ENCODE measurements at regions not wholly inside any gene's neighbourhood (a gene's known extent, or its start where the extent isn't known, plus 50 kb on each side); places are given as distances from the start of the nearest gene placed in this dataset.

DNA sequence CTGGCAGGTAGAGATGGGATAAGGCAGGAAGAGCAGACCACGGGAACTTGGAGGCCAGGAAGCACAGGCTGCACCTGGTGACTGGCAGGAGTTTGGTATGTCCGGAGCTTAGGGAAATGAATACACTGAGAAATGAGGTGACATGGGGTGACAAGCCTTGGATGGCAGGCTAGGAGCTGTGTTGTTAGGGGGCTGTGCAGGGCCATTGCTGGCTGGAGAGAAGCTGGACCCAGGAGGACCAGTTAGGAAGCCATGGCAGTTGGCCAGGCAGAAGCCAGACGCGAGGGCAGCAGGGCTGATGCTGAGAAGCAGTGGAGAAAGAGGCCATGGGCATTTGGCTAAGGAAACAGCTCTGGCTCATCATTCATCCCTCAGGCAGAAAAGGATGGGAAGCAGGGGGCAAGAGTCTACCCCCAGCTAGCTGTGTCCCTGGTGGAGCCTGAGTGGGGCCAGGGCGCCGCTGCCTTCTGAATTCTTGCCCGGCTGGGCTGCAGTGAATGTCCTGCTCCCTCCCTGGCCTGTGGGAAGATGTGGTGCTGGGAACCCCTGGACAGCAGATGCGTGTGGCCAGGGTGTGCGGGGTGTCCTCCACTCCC is 255.8 kb downstream of the FAM43A start:
- no peaks in the 10 kb centered on the region for H3K9me3 Mint-ChIP-seq
- no peaks in the 10 kb centered on the region for H3K9me2 ChIP-seq (ENCODE audit: insufficient read depth)
- no peaks in the 10 kb centered on the region for H3K36me3 Mint-ChIP-seq (ENCODE audit: low read depth)
- H3K4me2 ChIP-seq: no peak overlapping the region
- H3K27ac Mint-ChIP-seq: no peak overlapping the region
- no peaks in the 10 kb centered on the region for H3K79me2 ChIP-seq (replicated peaks; ENCODE audit: insufficient read depth)
- H3K27me3 Mint-ChIP-seq (ENCODE audit: insufficient read depth, low read depth, poor library complexity): peaks cover 4% of the 10 kb centered on the region
- TF ChIP-seq, protein P1, sequence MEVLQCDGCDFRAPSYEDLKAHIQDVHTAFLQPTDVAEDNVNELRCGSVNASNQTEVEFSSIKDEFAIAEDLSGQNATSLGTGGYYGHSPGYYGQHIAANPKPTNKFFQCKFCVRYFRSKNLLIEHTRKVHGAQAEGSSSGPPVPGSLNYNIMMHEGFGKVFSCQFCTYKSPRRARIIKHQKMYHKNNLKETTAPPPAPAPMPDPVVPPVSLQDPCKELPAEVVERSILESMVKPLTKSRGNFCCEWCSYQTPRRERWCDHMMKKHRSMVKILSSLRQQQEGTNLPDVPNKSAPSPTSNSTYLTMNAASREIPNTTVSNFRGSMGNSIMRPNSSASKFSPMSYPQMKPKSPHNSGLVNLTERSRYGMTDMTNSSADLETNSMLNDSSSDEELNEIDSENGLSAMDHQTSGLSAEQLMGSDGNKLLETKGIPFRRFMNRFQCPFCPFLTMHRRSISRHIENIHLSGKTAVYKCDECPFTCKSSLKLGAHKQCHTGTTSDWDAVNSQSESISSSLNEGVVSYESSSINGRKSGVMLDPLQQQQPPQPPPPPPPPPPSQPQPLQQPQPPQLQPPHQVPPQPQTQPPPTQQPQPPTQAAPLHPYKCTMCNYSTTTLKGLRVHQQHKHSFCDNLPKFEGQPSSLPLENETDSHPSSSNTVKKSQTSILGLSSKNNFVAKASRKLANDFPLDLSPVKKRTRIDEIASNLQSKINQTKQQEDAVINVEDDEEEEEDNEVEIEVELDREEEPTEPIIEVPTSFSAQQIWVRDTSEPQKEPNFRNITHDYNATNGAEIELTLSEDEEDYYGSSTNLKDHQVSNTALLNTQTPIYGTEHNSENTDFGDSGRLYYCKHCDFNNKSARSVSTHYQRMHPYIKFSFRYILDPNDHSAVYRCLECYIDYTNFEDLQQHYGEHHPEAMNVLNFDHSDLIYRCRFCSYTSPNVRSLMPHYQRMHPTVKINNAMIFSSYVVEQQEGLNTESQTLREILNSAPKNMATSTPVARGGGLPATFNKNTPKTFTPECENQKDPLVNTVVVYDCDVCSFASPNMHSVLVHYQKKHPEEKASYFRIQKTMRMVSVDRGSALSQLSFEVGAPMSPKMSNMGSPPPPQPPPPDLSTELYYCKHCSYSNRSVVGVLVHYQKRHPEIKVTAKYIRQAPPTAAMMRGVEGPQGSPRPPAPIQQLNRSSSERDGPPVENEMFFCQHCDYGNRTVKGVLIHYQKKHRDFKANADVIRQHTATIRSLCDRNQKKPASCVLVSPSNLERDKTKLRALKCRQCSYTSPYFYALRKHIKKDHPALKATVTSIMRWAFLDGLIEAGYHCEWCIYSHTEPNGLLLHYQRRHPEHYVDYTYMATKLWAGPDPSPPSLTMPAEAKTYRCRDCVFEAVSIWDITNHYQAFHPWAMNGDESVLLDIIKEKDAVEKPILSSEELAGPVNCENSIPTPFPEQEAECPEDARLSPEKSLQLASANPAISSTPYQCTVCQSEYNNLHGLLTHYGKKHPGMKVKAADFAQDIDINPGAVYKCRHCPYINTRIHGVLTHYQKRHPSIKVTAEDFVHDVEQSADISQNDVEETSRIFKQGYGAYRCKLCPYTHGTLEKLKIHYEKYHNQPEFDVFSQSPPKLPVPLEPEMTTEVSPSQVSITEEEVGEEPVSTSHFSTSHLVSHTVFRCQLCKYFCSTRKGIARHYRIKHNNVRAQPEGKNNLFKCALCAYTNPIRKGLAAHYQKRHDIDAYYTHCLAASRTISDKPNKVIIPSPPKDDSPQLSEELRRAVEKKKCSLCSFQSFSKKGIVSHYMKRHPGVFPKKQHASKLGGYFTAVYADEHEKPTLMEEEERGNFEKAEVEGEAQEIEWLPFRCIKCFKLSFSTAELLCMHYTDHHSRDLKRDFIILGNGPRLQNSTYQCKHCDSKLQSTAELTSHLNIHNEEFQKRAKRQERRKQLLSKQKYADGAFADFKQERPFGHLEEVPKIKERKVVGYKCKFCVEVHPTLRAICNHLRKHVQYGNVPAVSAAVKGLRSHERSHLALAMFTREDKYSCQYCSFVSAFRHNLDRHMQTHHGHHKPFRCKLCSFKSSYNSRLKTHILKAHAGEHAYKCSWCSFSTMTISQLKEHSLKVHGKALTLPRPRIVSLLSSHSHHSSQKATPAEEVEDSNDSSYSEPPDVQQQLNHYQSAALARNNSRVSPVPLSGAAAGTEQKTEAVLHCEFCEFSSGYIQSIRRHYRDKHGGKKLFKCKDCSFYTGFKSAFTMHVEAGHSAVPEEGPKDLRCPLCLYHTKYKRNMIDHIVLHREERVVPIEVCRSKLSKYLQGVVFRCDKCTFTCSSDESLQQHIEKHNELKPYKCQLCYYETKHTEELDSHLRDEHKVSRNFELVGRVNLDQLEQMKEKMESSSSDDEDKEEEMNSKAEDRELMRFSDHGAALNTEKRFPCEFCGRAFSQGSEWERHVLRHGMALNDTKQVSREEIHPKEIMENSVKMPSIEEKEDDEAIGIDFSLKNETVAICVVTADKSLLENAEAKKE (CRISPR knock-in tag; IDR thresholded peaks at IDR 0.05): no peak
- TF ChIP-seq NANOG (IDR thresholded peaks at IDR 0.05; ENCODE audit: borderline replicate concordance): no peak
- TF ChIP-seq CREB1 (CRISPR knock-in tag; IDR thresholded peaks at IDR 0.05; ENCODE audit: low read depth): no peak
- TF ChIP-seq, protein P2, sequence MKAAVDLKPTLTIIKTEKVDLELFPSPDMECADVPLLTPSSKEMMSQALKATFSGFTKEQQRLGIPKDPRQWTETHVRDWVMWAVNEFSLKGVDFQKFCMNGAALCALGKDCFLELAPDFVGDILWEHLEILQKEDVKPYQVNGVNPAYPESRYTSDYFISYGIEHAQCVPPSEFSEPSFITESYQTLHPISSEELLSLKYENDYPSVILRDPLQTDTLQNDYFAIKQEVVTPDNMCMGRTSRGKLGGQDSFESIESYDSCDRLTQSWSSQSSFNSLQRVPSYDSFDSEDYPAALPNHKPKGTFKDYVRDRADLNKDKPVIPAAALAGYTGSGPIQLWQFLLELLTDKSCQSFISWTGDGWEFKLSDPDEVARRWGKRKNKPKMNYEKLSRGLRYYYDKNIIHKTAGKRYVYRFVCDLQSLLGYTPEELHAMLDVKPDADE (IDR thresholded peaks at IDR 0.05): no peak
- no peak for TF ChIP-seq EZH2 (IDR thresholded peaks at IDR 0.05; ENCODE audit: low read depth, unreplicated experiment)
- no peak for TF ChIP-seq STAT1 (IDR thresholded peaks at IDR 0.05; ENCODE audit: unreplicated experiment)
- no peak for TF ChIP-seq EZH2phosphoT487 (IDR thresholded peaks at IDR 0.05; ENCODE audit: unreplicated experiment)
- H3K27me3 ChIP-seq (ENCODE audit: insufficient read depth): no peaks in the 10 kb centered on the region
- H3K4me3 Mint-ChIP-seq: no peak overlapping the region
- no peaks in the 10 kb centered on the region for H3K36me3 ChIP-seq (ENCODE audit: insufficient read depth)
- H4K20me1 ChIP-seq (replicated peaks; ENCODE audit: insufficient read depth): no peaks in the 10 kb centered on the region; the same call in 1 of the 2 replicates
- H2AFZ ChIP-seq: no peak overlapping the region
- no peaks in the 10 kb centered on the region for H3F3A ChIP-seq (replicated peaks; ENCODE audit: low read depth)
- H3K4me1 ChIP-seq (ENCODE audit: insufficient read depth): no peaks in the 10 kb centered on the region
- DNase-seq (ENCODE audit: low spot score): no peak
- no peak overlapping the region for H3K4me3 ChIP-seq
- peaks cover 10% of the 10 kb centered on the region for H3K4me1 Mint-ChIP-seq
- H3K27ac ChIP-seq (ENCODE audit: low read depth): no peak overlapping the region
- ATAC-seq: no peak

Measured in GM23338 (cell line).